OCI-LY3 (cell line): ENCODE measurements at regions not wholly inside any gene's neighbourhood (a gene's known extent, or its start where the extent isn't known, plus 50 kb on each side); places are given as distances from the start of the nearest gene placed in this dataset.

Experiments
- CTCF ChIP-seq: fragments of 200-600, 300-600 bp; sonication (generic); IDR thresholded peaks from 2 replicates; pipeline ENCODE4 v1.5.1; 2014; ENCODE audit warnings: antibody characterized with exemption, low read length, low read depth
- EZH2phosphoT487 ChIP-seq: fragments of 200-600 bp; shearing (Covaris generic); IDR thresholded peaks from 2 replicates; pipeline ENCODE4 v1.6.1; 2018; ENCODE audit warnings: antibody characterized with exemption, mixed run types, low read depth

- TF ChIP-seq CTCF (no peak), EZH2phosphoT487 (no peak)
Measured at GRCh38 chr13:44281252-44282000, 92.2 kb upstream of the SERP2 start.
